Gastroesophageal sphincter (tissue), 4 donors: ENCODE measurements at regions not wholly inside any gene's neighbourhood (a gene's known extent, or its start where the extent isn't known, plus 50 kb on each side); places are given as distances from the start of the nearest gene placed in this dataset.

Source experiments
- ATAC-seq: fragments of 150-250 bp; one replicate; pipeline ENCODE4 v1.9.1; 2016; ENCODE audit warnings: mild to moderate bottlenecking, moderate library complexity
- H3K27ac ChIP-seq, 4 donors: fragments of 200-600 bp; sonication (generic) in 3 of 4; 1 replicate in 3 of 4; 2 replicates in 1 of 4; pipeline ENCODE4 v1.5.1; 2016 to 2019
- H3K27me3 ChIP-seq: fragments of 200-600 bp; sonication (generic); one replicate; pipeline ENCODE4 v1.5.1; 2019
- H3K36me3 ChIP-seq, 2 donors: fragments of 200-600 bp; sonication (generic); one replicate each; pipeline ENCODE4 v1.5.1; 2019; ENCODE audit warnings: control low read depth in 1 of 2
- H3K4me1 ChIP-seq, 3 donors: fragments of 200-600 bp; sonication (generic); 1 replicate in 2 of 3; 2 replicates in 1 of 3; pipeline ENCODE4 v1.5.1; 2016 to 2019; ENCODE audit warnings: control low read depth in 2 of 3
- H3K4me3 ChIP-seq, 2 donors: fragments of 200-600 bp; sonication (generic); one replicate each; pipeline ENCODE4 v1.5.1; 2019; ENCODE audit warnings: mild to moderate bottlenecking in 1 of 2, moderate library complexity in 1 of 2
- H3K9me3 ChIP-seq, 3 donors: fragments of 200-600 bp; sonication (generic); one replicate each; pipeline ENCODE4 v1.5.1; 2017 to 2019; ENCODE audit warnings: control low read depth in 2 of 3
- CTCF ChIP-seq, 4 experiments: fragments of 200-600 bp in 2 of 4; fragments of 450-650 bp in 2 of 4; sonication (generic) in 1 of 4; IDR thresholded peaks; one replicate each; pipeline ENCODE4 v1.5.1; 2017 to 2019; ENCODE audit warnings: antibody characterized with exemption in 4 of 4, mild to moderate bottlenecking in 2 of 4, moderate library complexity in 2 of 4
- EP300 ChIP-seq: sonication (generic); formaldehyde crosslinking; IDR thresholded peaks from one replicate; pipeline ENCODE4 v1.6.1; 2017; ENCODE audit warnings: antibody characterized with exemption, mild to moderate bottlenecking
- POLR2A ChIP-seq, 2 donors: fragments of 450-650 bp; IDR thresholded peaks; one replicate each; pipeline ENCODE4 v1.6.1; 2017; ENCODE audit warnings: antibody characterized with exemption in 2 of 2, mild to moderate bottlenecking in 2 of 2, moderate library complexity in 1 of 2
- POLR2AphosphoS5 ChIP-seq: sonication (generic); formaldehyde crosslinking; IDR thresholded peaks from one replicate; pipeline ENCODE4 v1.6.1; 2017; ENCODE audit warnings: antibody characterized with exemption
- WGBS, 2 donors: methylation state at CpG; one replicate each; pipeline ENCODE4 v1.1.5; 2018; ENCODE audit warnings: low coverage in 1 of 2; 5-methylcytosine and 5-hydroxymethylcytosine counted together

GRCh38 chr4:14149176-14150053 is 521.9 kb upstream of the BOD1L1 start:
- WGBS, 2 donors, result 47 to 61% methylated on average over 4 to 5 of the region's 6 CpGs
- no peaks in the 10 kb centered on the region for H3K36me3 ChIP-seq
- TF ChIP-seq EP300, result no peak
- no peak for TF ChIP-seq POLR2AphosphoS5
- no peak for TF ChIP-seq POLR2A (IDR thresholded peaks at IDR 0.05)
- no peak for TF ChIP-seq CTCF (IDR thresholded peaks at IDR 0.05)

GRCh38 chr4:14151101-14151500 is 523.6 kb upstream of the BOD1L1 start:
- 61 to 69% methylated on average over 2 of the region's 2 CpGs for whole genome bisulfite sequencing, 2 donors
- Histone ChIP-seq H3K27me3 (peaks cover 3% of the 10 kb centered on the region), H3K4me3 (no peak overlapping the region), H3K27ac (no peak overlapping the region), H3K4me1 (no peaks in the 10 kb centered on the region), H3K36me3 (no peaks in the 10 kb centered on the region), H3K9me3 (no peaks in the 10 kb centered on the region)
- ATAC-seq, result no peak
- TF ChIP-seq POLR2AphosphoS5, result no peak
- no peak for TF ChIP-seq POLR2A (IDR thresholded peaks at IDR 0.05)
- no peak for TF ChIP-seq CTCF (IDR thresholded peaks at IDR 0.05)
- TF ChIP-seq EP300, result no peak

More at GRCh38 chr4:14149176-14150053, 521.9 kb upstream of the BOD1L1 start:
- Histone ChIP-seq H3K4me1 (no peaks in the 10 kb centered on the region), H3K27me3 (peaks cover 3% of the 10 kb centered on the region), H3K9me3 (no peaks in the 10 kb centered on the region), H3K4me3 (no peak overlapping the region), H3K27ac (no peak overlapping the region)
- ATAC-seq, result no peak

- Histone ChIP-seq H3K4me3 (no peak overlapping the region), H3K4me1 (no peaks in the 10 kb centered on the region), H3K27ac (no peak overlapping the region), H3K9me3 (no peaks in the 10 kb centered on the region), H3K27me3 (peaks cover 3% of the 10 kb centered on the region), H3K36me3 (no peaks in the 10 kb centered on the region)
- WGBS, 2 donors, result 67 to 76% methylated on average over 4 of the region's 4 CpGs
- TF ChIP-seq POLR2A (IDR thresholded peaks at IDR 0.05) (no peak), POLR2AphosphoS5 (no peak), CTCF (IDR thresholded peaks at IDR 0.05) (no peak), EP300 (no peak)
- ATAC-seq, result no peak
These were observed 525.5 kb upstream of the BOD1L1 start for GRCh38 chr4:14152834-14153519.

GRCh38 chr4:14155803-14156202 is 528.3 kb upstream of the BOD1L1 start:
- ATAC-seq, result no peak
- no peaks in the 10 kb centered on the region for H3K9me3 ChIP-seq
- TF ChIP-seq POLR2A (IDR thresholded peaks at IDR 0.05), result no peak
- WGBS, 2 donors, result 31 to 48% methylated on average over 3 of the region's 3 CpGs
- H3K27me3 ChIP-seq, result peaks cover 3% of the 10 kb centered on the region
- H3K4me1 ChIP-seq, result no peaks in the 10 kb centered on the region
- no peaks in the 10 kb centered on the region for H3K36me3 ChIP-seq
- H3K27ac ChIP-seq, result no peak overlapping the region
- no peak overlapping the region for H3K4me3 ChIP-seq

GRCh38 chr4:14157262-14157661 is 529.7 kb upstream of the BOD1L1 start:
- H3K27ac ChIP-seq, result no peak overlapping the region
- no peak for ATAC-seq
- H3K4me1 ChIP-seq, result no peaks in the 10 kb centered on the region
- H3K4me3 ChIP-seq, result no peak overlapping the region
- WGBS, 2 donors, result 55 to 79% methylated on average over 2 of the region's 2 CpGs
- no peaks in the 10 kb centered on the region for H3K9me3 ChIP-seq
- H3K27me3 ChIP-seq, result peaks cover 3% of the 10 kb centered on the region
- no peaks in the 10 kb centered on the region for H3K36me3 ChIP-seq
- TF ChIP-seq CTCF (IDR thresholded peaks at IDR 0.05) (no peak), EP300 (no peak), POLR2A (IDR thresholded peaks at IDR 0.05) (no peak), POLR2AphosphoS5 (no peak)
